ENCODE measurements at regions not wholly inside any gene's neighbourhood (a gene's known extent, or its start where the extent isn't known, plus 50 kb on each side); places are given as distances from the start of the nearest gene placed in this dataset.

- Histone ChIP-seq H3K9me3 (ENCODE audit: control insufficient read depth, low read length) (peaks cover 4% of the 10 kb centered on the region), H3K4me1 (ENCODE audit: control insufficient read depth, insufficient read depth, low read length, poor library complexity, severe bottlenecking) (no peaks in the 10 kb centered on the region), H3K27ac (ENCODE audit: low read depth, low read length, severe bottlenecking) (no peak overlapping the region), H3K4me3 (ENCODE audit: extremely low read depth, insufficient read depth, low read length, poor library complexity, severe bottlenecking) (no peak overlapping the region), H3K36me3 (ENCODE audit: control insufficient read depth, insufficient read depth, low read length) (no peaks in the 10 kb centered on the region)
- no CpG with 5 or more reads among the region's 3 CpGs for WGBS, 2 experiments (ENCODE audit: insufficient coverage in 2 of 2)
Measured at GRCh38 chr12:105723494-105723893, 393.0 kb downstream of the C12orf75 start.

GRCh38 chr12:105724641-105725040 lies 394.1 kb downstream of the C12orf75 start:
- H3K36me3 ChIP-seq (ENCODE audit: control insufficient read depth, insufficient read depth, low read length) = no peaks in the 10 kb centered on the region
- WGBS, 2 experiments (ENCODE audit: insufficient coverage in 2 of 2) = 80 to 92% methylated on average over 1 of the region's 4 CpGs
- no peaks in the 10 kb centered on the region for H3K9me3 ChIP-seq (ENCODE audit: control insufficient read depth, low read length)
- H3K4me1 ChIP-seq (ENCODE audit: control insufficient read depth, insufficient read depth, low read length, poor library complexity, severe bottlenecking) = no peaks in the 10 kb centered on the region
- no peak overlapping the region for H3K4me3 ChIP-seq (ENCODE audit: extremely low read depth, insufficient read depth, low read length, poor library complexity, severe bottlenecking)
- H3K27ac ChIP-seq (ENCODE audit: low read depth, low read length, severe bottlenecking) = no peak overlapping the region

DNA sequence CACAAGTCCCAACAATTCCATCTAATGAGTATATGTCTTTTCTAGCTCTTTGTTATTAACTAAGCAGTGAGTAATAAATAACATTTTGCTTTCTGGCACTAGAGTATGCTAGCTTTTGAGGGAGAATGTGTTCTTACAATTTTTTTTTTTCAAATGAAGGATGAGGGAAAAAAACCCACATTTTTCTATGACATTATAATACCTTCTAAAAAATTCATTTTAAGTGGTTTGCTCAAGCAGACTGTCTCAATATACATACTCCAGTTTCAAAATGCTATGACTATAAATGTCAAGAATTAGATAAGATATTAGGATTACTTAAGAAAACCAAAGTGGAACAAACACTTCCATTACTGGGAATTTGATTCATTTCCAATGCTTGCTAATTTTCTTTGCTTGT lies 394.6 kb downstream of the C12orf75 start:
- Histone ChIP-seq H3K9me3 (ENCODE audit: control insufficient read depth, low read length) (no peaks in the 10 kb centered on the region), H3K27ac (ENCODE audit: low read depth, low read length, severe bottlenecking) (no peak overlapping the region), H3K4me1 (ENCODE audit: control insufficient read depth, insufficient read depth, low read length, poor library complexity, severe bottlenecking) (no peaks in the 10 kb centered on the region), H3K4me3 (ENCODE audit: extremely low read depth, insufficient read depth, low read length, poor library complexity, severe bottlenecking) (no peak overlapping the region), H3K36me3 (ENCODE audit: control insufficient read depth, insufficient read depth, low read length) (no peaks in the 10 kb centered on the region)

GRCh38 chr12:105729181-105729771 lies 398.8 kb downstream of the C12orf75 start:
- H3K27ac ChIP-seq (ENCODE audit: low read depth, low read length, severe bottlenecking) = no peak overlapping the region
- H3K4me1 ChIP-seq (ENCODE audit: control insufficient read depth, insufficient read depth, low read length, poor library complexity, severe bottlenecking) = no peaks in the 10 kb centered on the region
- no peaks in the 10 kb centered on the region for H3K9me3 ChIP-seq (ENCODE audit: control insufficient read depth, low read length)
- no peak overlapping the region for H3K4me3 ChIP-seq (ENCODE audit: extremely low read depth, insufficient read depth, low read length, poor library complexity, severe bottlenecking)
- 91 to 100% methylated on average over 1 of the region's 2 CpGs for WGBS, 2 experiments (ENCODE audit: insufficient coverage in 2 of 2)
- no peaks in the 10 kb centered on the region for H3K36me3 ChIP-seq (ENCODE audit: control insufficient read depth, insufficient read depth, low read length)

GRCh38 chr12:105729926-105730325 lies 399.4 kb downstream of the C12orf75 start:
- H3K4me1 ChIP-seq (ENCODE audit: control insufficient read depth, insufficient read depth, low read length, poor library complexity, severe bottlenecking) = no peaks in the 10 kb centered on the region
- H3K36me3 ChIP-seq (ENCODE audit: control insufficient read depth, insufficient read depth, low read length) = no peaks in the 10 kb centered on the region
- H3K27ac ChIP-seq (ENCODE audit: low read depth, low read length, severe bottlenecking) = no peak overlapping the region
- no peak overlapping the region for H3K4me3 ChIP-seq (ENCODE audit: extremely low read depth, insufficient read depth, low read length, poor library complexity, severe bottlenecking)
- H3K9me3 ChIP-seq (ENCODE audit: control insufficient read depth, low read length) = no peaks in the 10 kb centered on the region

GRCh38 chr12:105733579-105733978 lies 403.1 kb downstream of the C12orf75 start:
- Histone ChIP-seq H3K9me3 (ENCODE audit: control insufficient read depth, low read length) (no peaks in the 10 kb centered on the region), H3K4me3 (ENCODE audit: extremely low read depth, insufficient read depth, low read length, poor library complexity, severe bottlenecking) (no peak overlapping the region), H3K4me1 (ENCODE audit: control insufficient read depth, insufficient read depth, low read length, poor library complexity, severe bottlenecking) (no peaks in the 10 kb centered on the region), H3K36me3 (ENCODE audit: control insufficient read depth, insufficient read depth, low read length) (no peaks in the 10 kb centered on the region), H3K27ac (ENCODE audit: low read depth, low read length, severe bottlenecking) (no peak overlapping the region)
- 100% methylated on average over 1 of the region's 1 CpG for WGBS, 2 experiments (ENCODE audit: insufficient coverage in 2 of 2)

- no peaks in the 10 kb centered on the region for H3K9me3 ChIP-seq (ENCODE audit: control insufficient read depth, low read length)
- no peaks in the 10 kb centered on the region for H3K36me3 ChIP-seq (ENCODE audit: control insufficient read depth, insufficient read depth, low read length)
- no peaks in the 10 kb centered on the region for H3K4me1 ChIP-seq (ENCODE audit: control insufficient read depth, insufficient read depth, low read length, poor library complexity, severe bottlenecking)
- no peak overlapping the region for H3K27ac ChIP-seq (ENCODE audit: low read depth, low read length, severe bottlenecking)
- H3K4me3 ChIP-seq (ENCODE audit: extremely low read depth, insufficient read depth, low read length, poor library complexity, severe bottlenecking) = no peak overlapping the region
- WGBS, 2 experiments (ENCODE audit: insufficient coverage in 2 of 2) = 66 to 80% methylated on average over 1 to 3 of the region's 5 CpGs
Measured at GRCh38 chr12:105736498-105736897, 402.3 kb downstream of the NUAK1 start.

- Histone ChIP-seq H3K27ac (ENCODE audit: low read depth, low read length, severe bottlenecking) (no peak overlapping the region), H3K9me3 (ENCODE audit: control insufficient read depth, low read length) (no peaks in the 10 kb centered on the region), H3K4me3 (ENCODE audit: extremely low read depth, insufficient read depth, low read length, poor library complexity, severe bottlenecking) (no peak overlapping the region), H3K36me3 (ENCODE audit: control insufficient read depth, insufficient read depth, low read length) (no peaks in the 10 kb centered on the region), H3K4me1 (ENCODE audit: control insufficient read depth, insufficient read depth, low read length, poor library complexity, severe bottlenecking) (peaks cover 6% of the 10 kb centered on the region)
- 90 to 97% methylated on average over 5 to 7 of the region's 9 CpGs for WGBS, 2 experiments (ENCODE audit: insufficient coverage in 2 of 2)
Measured at GRCh38 chr12:105738051-105738450, 400.7 kb downstream of the NUAK1 start.

- no peaks in the 10 kb centered on the region for H3K9me3 ChIP-seq (ENCODE audit: control insufficient read depth, low read length)
- H3K4me3 ChIP-seq (ENCODE audit: extremely low read depth, insufficient read depth, low read length, poor library complexity, severe bottlenecking) = no peak overlapping the region
- H3K27ac ChIP-seq (ENCODE audit: low read depth, low read length, severe bottlenecking) = no peak overlapping the region
- 28 to 40% methylated on average over 1 to 2 of the region's 2 CpGs for WGBS, 2 experiments (ENCODE audit: insufficient coverage in 2 of 2)
- peaks cover 6% of the 10 kb centered on the region for H3K4me1 ChIP-seq (ENCODE audit: control insufficient read depth, insufficient read depth, low read length, poor library complexity, severe bottlenecking)
- no peaks in the 10 kb centered on the region for H3K36me3 ChIP-seq (ENCODE audit: control insufficient read depth, insufficient read depth, low read length)
Measured at GRCh38 chr12:105740369-105740768, 398.4 kb downstream of the NUAK1 start.

- WGBS, 2 experiments (ENCODE audit: insufficient coverage in 2 of 2) = 63 to 75% methylated on average over 4 to 7 of the region's 9 CpGs
Measured at GRCh38 chr12:105740970-105741725, 397.6 kb downstream of the NUAK1 start.

DNA sequence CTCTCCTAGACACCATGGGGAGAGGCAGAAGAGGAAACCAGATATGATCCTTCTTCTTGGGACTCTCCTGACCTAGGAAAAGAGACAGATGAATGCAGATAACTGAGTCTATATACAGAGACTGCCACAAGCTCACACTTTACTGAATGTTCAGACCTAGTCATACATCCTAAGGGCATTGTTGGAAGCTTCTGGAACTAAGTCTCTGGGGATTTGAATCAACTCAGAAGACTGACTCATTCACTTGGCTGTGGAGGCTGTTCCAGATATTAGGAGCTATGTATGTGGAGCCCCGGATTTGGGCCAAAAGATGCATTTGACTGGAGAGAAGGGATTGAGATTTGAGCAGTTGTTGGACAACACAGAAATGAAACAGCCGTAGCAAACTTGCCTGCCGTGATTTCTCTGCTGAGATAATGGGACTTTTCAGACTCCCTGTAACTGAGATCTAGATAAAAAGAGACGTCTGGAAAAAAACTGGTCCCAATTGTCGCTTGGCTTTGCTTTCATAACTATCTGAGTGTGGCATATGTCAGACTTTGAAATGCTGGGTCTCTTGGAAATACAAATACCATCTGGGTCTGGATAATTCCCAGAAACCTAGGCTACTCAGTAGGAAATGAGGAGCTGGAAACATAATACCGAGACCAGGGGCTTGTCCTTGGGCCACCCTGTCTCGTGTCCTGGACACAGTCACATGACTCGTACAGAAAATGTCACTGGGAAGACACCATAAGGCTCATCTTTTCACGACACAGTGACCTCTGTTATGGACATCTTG lies 396.8 kb downstream of the NUAK1 start:
- Histone ChIP-seq H3K27ac (ENCODE audit: low read depth, low read length, severe bottlenecking) (peak overlapping the region; percentile 26), H3K36me3 (ENCODE audit: control insufficient read depth, insufficient read depth, low read length) (no peaks in the 10 kb centered on the region), H3K4me1 (ENCODE audit: control insufficient read depth, insufficient read depth, low read length, poor library complexity, severe bottlenecking) (peaks cover 6% of the 10 kb centered on the region), H3K4me3 (ENCODE audit: extremely low read depth, insufficient read depth, low read length, poor library complexity, severe bottlenecking) (no peak overlapping the region), H3K9me3 (ENCODE audit: control insufficient read depth, low read length) (no peaks in the 10 kb centered on the region)
- WGBS, 2 experiments (ENCODE audit: insufficient coverage in 2 of 2) = 81 to 84% methylated on average over 9 of the region's 9 CpGs

More at GRCh38 chr12:105740970-105741725, 397.6 kb downstream of the NUAK1 start:
- Histone ChIP-seq H3K4me3 (ENCODE audit: extremely low read depth, insufficient read depth, low read length, poor library complexity, severe bottlenecking) (no peak overlapping the region), H3K4me1 (ENCODE audit: control insufficient read depth, insufficient read depth, low read length, poor library complexity, severe bottlenecking) (peaks cover 6% of the 10 kb centered on the region), H3K36me3 (ENCODE audit: control insufficient read depth, insufficient read depth, low read length) (no peaks in the 10 kb centered on the region), H3K27ac (ENCODE audit: low read depth, low read length, severe bottlenecking) (no peak overlapping the region), H3K9me3 (ENCODE audit: control insufficient read depth, low read length) (no peaks in the 10 kb centered on the region)

Measured in mesodermal cell (in vitro differentiated cells).